Suprapubic skin (tissue), 4 donors: ENCODE measurements at regions not wholly inside any gene's neighbourhood (a gene's known extent, or its start where the extent isn't known, plus 50 kb on each side); places are given as distances from the start of the nearest gene placed in this dataset.

Experiments
- CTCF ChIP-seq, 2 donors: fragments of 200-600 bp in 1 of 2; fragments of 450-650 bp in 1 of 2; sonication (generic) in 1 of 2; IDR thresholded peaks; one replicate each; pipeline ENCODE4 v1.5.1; 2016 to 2019; ENCODE audit warnings: antibody characterized with exemption in 2 of 2, mild to moderate bottlenecking in 1 of 2, moderate library complexity in 1 of 2
- POLR2A ChIP-seq, 2 donors: fragments of 450-650 bp; IDR thresholded peaks; one replicate each; pipeline ENCODE4 v1.6.1; 2017; ENCODE audit warnings: antibody characterized with exemption in 2 of 2, mild to moderate bottlenecking in 2 of 2, moderate library complexity in 2 of 2
- POLR2AphosphoS5 ChIP-seq, 3 donors: sonication (generic); formaldehyde crosslinking; IDR thresholded peaks; one replicate each; pipeline ENCODE4 v1.6.1; 2017; ENCODE audit warnings: antibody characterized with exemption in 3 of 3

- no peak for TF ChIP-seq CTCF (IDR thresholded peaks at IDR 0.05)
- no peak for TF ChIP-seq POLR2AphosphoS5 (IDR thresholded peaks at IDR 0.05)
- no peak for TF ChIP-seq POLR2A (IDR thresholded peaks at IDR 0.05)
Measured at GRCh38 chr5:23385036-23385435, 122.4 kb upstream of the PRDM9 start.
